HG03280 (cell line): ENCODE measurements at regions not wholly inside any gene's neighbourhood (a gene's known extent, or its start where the extent isn't known, plus 50 kb on each side); places are given as distances from the start of the nearest gene placed in this dataset.
"Not testable (repeated sequence)": the region's sequence is repeated elsewhere in the genome, so short reads cannot be mapped to it uniquely, and the experiment has no call there.

Source experiments
- ATAC-seq: cut with Tn5 transposase; IDR thresholded peaks from one replicate; pipeline ENCODE4 v1.9.1; 2021; ENCODE audit warnings: mild to moderate bottlenecking, moderate library complexity; ENCODE audit not compliant: unreplicated experiment

GRCh38 chr10:33630761-33631160 is 296.3 kb upstream of the NRP1 start:
- no peak for ATAC-seq

- ATAC-seq, result no peak
These were observed 293.1 kb upstream of the NRP1 start for GRCh38 chr10:33627611-33628010.

DNA sequence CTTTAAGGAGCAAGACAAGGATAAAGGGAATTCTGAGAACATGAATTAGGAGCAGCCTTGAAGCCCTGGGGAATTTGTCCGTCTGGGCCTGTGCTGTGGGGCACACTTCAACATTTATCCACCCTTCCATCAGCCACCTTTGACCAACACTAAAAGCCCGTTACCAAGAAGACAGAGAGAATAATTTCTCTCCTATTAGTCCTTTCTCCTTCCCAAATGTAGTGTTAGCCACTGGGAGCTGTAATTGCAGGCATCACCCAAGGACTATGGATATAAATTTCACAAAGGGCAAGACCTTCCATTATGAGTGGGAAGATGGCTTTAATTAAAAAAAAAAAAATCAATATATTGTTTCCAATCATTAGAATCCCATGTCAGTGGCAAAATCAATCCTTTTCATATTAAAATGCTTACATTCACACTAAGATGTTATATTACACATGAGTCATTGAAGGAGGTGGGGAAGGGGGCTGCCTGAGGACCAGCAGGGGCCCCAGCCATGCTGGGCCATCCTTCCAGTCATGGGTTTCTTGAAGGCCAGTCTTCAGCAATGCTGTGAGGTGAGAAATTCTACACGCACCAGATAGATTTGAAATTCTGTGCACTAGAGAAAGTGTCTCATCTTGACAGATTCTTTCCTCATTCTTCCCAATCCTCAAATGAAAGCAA is 292.5 kb upstream of the NRP1 start:
- ATAC-seq, result no peak

GRCh38 chr10:33623669-33624068 is 289.2 kb upstream of the NRP1 start:
- ATAC-seq, result no peak

GRCh38 chr10:33621101-33621500 is 286.6 kb upstream of the NRP1 start:
- ATAC-seq, result no peak

- ATAC-seq, result no peak
These were observed 283.7 kb upstream of the NRP1 start for GRCh38 chr10:33618196-33618595.

DNA sequence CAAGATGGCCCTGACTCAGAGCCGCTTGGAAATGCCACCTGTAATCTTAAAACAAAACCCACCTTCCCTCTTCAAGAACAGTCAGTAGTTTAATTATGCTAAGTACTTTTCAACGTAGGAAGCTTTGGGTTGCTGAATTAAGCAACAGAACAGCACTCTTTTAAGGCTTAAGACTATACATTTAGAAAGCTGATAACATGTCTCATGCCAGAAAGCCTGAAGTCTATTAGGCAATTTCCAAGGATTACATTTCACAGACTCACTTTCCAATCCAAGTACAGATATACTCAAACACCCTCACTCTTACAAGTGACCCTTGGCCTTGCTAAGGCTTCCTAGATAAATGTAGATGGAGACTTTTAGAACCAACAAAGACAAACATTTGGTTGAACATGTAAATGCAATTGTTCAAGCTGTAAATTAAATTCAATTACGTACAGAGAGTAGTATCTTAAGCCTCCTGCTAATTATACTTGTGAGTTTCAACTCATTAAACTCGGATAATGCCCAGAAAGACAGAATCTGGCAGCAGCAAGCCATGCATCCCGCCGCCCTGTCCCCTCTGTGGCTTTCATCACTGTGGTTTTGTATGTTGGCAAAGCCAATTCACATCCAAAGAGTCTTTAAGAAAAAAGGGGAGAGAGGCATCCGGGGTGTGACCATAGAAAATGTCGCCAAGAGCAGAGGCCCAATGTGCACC is 283.1 kb upstream of the NRP1 start:
- no peak for ATAC-seq

DNA sequence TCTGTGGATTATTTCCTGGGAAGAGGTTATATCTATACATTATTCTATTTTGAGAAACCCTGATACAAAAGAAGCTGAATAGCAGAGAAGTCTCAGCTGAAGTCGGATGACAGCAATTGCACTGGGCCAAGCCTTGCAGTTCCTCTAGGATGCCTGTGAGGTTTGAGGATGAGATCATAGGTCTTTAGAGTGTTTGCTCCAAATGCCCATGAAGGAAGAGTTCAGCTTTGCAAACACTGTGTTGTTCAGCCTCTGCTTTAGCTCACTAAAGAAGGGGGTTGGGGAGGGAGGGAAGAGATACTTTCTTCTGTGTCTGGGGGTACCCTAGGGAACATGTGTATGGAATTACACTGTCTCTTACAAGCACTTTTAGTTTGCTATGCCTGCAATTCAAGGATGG is 282.5 kb upstream of the NRP1 start:
- ATAC-seq, result no peak

GRCh38 chr10:33612551-33612950 is 278.1 kb upstream of the NRP1 start:
- ATAC-seq, result no peak

GRCh38 chr10:33612116-33612515 is 277.6 kb upstream of the NRP1 start:
- ATAC-seq, result no peak

DNA sequence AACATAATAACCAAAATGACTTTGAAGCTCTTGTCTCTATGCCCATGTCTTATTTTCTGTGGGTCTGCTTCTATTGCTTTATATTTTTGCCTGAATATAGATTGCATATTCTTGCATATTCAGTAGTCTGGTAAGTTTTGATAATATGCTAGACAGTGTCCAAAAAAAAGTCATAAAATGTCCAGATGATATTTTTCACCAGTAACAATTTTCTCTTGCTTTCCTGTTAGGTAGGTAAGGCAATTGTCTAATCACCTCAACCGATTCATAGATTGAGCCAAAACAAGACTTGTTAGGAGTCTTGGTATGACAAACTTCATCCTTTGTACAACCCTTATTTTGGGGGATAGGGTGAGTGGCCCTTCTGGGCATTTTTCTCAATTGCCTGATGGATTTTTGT is 277.0 kb upstream of the NRP1 start:
- no peak for ATAC-seq

- no peak for ATAC-seq
These were observed 275.1 kb upstream of the NRP1 start for GRCh38 chr10:33609546-33609945.

GRCh38 chr10:33602278-33602677 is 267.8 kb upstream of the NRP1 start:
- ATAC-seq, result no peak

DNA sequence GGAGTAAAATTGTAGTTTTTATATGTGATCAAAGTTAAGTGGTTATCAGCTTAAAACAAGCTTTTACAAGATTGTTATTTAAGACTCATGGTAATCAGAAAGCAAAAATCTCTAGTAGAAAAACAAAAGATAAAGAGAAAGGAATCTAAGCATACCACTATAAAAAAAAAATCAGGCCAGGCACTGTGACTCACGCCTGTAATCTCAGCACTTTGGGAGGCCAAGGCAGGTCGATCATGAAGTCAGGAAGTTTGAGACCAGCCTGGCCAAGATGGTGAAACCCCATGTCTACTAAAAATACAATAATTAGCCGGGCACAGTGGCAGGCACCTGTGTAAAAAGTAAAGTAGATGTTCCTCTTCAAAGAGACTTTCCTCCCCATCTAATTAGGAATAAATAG is 265.9 kb upstream of the NRP1 start:
- no peak for ATAC-seq

DNA sequence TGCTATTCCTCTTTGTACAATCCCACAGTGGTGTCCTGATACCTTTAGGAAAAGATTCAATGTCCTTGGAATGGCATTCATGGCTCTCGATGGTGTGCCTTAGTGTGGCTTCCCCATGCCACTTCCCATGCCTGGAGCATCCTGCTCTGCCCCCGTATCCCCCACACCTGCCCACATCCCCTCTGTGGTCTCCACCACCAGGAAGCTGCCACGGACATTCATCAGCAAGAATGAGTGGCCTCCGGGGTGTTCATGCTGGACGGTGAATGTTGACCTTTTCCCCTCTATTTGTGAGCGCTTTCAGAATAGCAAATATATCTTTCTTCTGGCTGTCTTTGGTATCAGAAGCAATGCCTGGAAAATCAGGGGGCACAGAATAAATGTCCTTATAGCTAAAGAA is 262.0 kb upstream of the NRP1 start:
- no peak for ATAC-seq

- no peak for ATAC-seq
These were observed 260.0 kb upstream of the NRP1 start for GRCh38 chr10:33594475-33594874.

GRCh38 chr10:33588974-33589600 is 254.6 kb upstream of the NRP1 start:
- ATAC-seq, result no peak

DNA sequence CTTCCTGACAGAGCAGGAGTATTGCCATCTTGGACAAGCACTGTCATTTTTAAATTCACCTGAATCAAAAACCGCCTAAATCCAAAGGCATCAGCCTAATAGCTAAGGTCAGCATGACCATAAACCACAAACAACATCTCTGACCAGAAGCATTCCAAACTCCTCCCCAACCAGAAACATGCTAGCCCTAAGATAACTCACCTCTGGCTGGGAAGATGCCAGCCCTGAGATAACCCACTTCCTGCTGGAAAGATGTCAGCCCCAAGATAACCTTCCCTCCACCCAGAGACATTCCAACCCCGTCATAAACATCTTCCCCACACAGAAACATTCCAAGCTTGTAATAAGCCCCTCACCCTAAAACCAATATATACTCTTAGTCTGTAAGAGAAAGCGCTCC is 250.1 kb upstream of the NRP1 start:
- ATAC-seq, result not testable (repeated sequence)

DNA sequence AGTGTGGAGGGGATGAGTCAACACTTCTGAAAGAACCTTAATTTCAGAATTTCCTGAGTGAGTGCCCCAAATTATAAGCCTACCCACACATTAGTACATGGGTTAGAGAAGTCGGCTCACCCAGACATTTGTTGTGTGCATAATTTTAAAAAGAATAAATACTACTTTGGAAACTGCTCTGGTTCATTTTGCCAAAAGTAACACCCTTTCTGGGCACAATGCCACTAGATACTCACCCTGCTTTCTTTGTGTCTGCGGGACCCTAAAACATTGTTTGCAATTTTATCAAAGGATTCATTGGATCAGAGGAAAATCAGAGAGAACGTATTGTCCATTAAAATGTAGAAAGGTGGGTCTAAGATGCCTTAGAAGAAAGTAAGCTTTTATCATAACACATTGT is 245.5 kb upstream of the NRP1 start:
- ATAC-seq, result no peak

DNA sequence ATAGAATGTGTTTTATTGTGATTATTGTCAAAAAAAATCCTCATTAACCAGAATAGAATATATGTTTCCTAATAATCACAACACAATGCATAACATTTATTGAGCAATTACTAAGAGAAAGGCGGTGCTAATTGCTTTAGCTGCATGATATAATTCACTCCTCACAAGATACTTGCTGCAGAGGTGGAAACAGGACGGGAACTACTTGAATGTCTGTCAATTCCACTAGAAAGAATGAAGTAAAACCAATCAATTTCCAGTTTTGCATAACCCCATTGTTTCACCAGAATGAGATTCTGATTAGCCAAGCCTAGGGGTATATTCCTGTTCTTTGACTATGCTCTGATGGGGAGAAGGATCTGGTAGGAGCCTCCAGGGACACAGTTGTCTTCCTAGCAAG is 239.1 kb upstream of the NRP1 start:
- no peak for ATAC-seq

GRCh38 chr10:33571616-33572015 is 237.1 kb upstream of the NRP1 start:
- no peak for ATAC-seq

- ATAC-seq, result no peak
These were observed 236.0 kb upstream of the NRP1 start for GRCh38 chr10:33570495-33570894.
